Adrenal gland (tissue), 5 donors: ENCODE measurements at regions not wholly inside any gene's neighbourhood (a gene's known extent, or its start where the extent isn't known, plus 50 kb on each side); places are given as distances from the start of the nearest gene placed in this dataset.

Source experiments
- POLR2A ChIP-seq, 2 donors: fragments of 450-650 bp; IDR thresholded peaks; one replicate each; pipeline ENCODE4 v1.6.1; 2017; ENCODE audit warnings: antibody characterized with exemption in 2 of 2, mild to moderate bottlenecking in 2 of 2, moderate library complexity in 1 of 2
- TF ChIP-seq, protein P1 (sequence below), 6 experiments: fragments of 450-650 bp in 4 of 6; fragments of 200-600 bp in 2 of 6; sonication (generic) in 1 of 6; IDR thresholded peaks; 1 replicate in 5 of 6; 2 replicates in 1 of 6; pipeline versions ENCODE4 v1.5.1 to v1.8.0; 2016 to 2021; ENCODE audit warnings: antibody characterized with exemption in 6 of 6, mild to moderate bottlenecking in 2 of 6, moderate library complexity in 1 of 6
- donor health status: DM: no; HTN: no; CAD: no.

DNA sequence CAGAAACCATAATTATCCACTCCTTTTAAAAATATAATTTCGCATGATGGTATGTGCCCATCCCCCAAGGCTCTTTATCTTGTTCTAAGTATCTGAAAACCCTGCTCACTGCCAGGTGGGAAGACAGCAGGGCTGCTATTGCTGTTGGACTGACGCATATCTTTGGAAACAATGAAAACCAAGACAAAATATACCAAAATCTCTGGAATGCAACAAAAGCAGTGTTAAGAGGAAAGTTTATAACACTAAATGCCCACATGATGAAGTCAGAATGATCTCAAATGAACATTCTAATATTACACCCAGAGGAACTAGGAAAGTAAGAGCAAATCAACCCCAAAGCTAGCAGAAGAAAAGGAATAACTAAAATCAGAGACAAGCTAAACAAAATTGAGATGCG lies 162.0 kb downstream of the FAM47B start:
- TF ChIP-seq, protein P1, sequence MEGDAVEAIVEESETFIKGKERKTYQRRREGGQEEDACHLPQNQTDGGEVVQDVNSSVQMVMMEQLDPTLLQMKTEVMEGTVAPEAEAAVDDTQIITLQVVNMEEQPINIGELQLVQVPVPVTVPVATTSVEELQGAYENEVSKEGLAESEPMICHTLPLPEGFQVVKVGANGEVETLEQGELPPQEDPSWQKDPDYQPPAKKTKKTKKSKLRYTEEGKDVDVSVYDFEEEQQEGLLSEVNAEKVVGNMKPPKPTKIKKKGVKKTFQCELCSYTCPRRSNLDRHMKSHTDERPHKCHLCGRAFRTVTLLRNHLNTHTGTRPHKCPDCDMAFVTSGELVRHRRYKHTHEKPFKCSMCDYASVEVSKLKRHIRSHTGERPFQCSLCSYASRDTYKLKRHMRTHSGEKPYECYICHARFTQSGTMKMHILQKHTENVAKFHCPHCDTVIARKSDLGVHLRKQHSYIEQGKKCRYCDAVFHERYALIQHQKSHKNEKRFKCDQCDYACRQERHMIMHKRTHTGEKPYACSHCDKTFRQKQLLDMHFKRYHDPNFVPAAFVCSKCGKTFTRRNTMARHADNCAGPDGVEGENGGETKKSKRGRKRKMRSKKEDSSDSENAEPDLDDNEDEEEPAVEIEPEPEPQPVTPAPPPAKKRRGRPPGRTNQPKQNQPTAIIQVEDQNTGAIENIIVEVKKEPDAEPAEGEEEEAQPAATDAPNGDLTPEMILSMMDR (IDR thresholded peaks at IDR 0.05), result no peak
- no peak for TF ChIP-seq POLR2A (IDR thresholded peaks at IDR 0.05)
